GM12878 (cell line): ENCODE measurements at regions not wholly inside any gene's neighbourhood (a gene's known extent, or its start where the extent isn't known, plus 50 kb on each side); places are given as distances from the start of the nearest gene placed in this dataset.

Experiments
- ATAC-seq: fragments of 200-7000 bp; cut with Tn5 transposase; 3 replicates; pipeline ENCODE4 v1.9.1; 2020; ENCODE audit warnings: mild to moderate bottlenecking, moderate library complexity
- BruUV-seq: library from RNA; stranded (reverse); fragments of 400-500 nt; replicated peaks from 2 replicates; lab custom pipeline; 2021; lab: Mats Ljungman, UMichigan
- CTCF ChIA-PET: fragments of 300-600 bp; sonication (Branson Sonifier 250); formaldehyde crosslinking; extraction: SDS; loops from one replicate; lab custom pipeline; 2021; ENCODE audit warnings: inconsistent platforms; lab: Yijun Ruan, JAX
- POLR2A ChIA-PET: fragments of 350-600 bp; formaldehyde crosslinking; extraction: SDS; loops from one replicate; lab custom pipeline; 2021; ENCODE audit warnings: inconsistent platforms; lab: Charles Lee
- RAD21 ChIA-PET: fragments of 300-600 bp; sonication (Branson Sonifier 250); formaldehyde crosslinking; loops from one replicate; lab custom pipeline; 2023; ENCODE audit warnings: antibody characterized with exemption; ENCODE audit not compliant: unreplicated experiment; lab: Charles Lee
- SMC1A ChIA-PET: fragments of 300-600 bp; sonication (Branson Sonifier 250); formaldehyde crosslinking; loops from one replicate; lab custom pipeline; 2023; ENCODE audit not compliant: unreplicated experiment, uncharacterized antibody; lab: Charles Lee
- DNase-seq: peaks from one replicate; pipeline ENCODE4 v3.0.0-alpha.2; 2011; ENCODE audit warnings: low read depth, low spot score
- FAIRE-seq: peaks from 3 replicates; lab custom pipeline; 2011; peaks lifted over from hg19 to GRCh38; lab: Jason Lieb, UNC
- H2AFZ ChIP-seq: 2 replicates; pipeline ENCODE4 v1.6.0; 2011; ENCODE audit warnings: low read depth, low read length, control low read depth; ENCODE audit not compliant: control insufficient read depth
- H3K27ac ChIP-seq: 2 replicates; pipeline ENCODE4 v1.5.1; 2011; ENCODE audit warnings: control low read depth; ENCODE audit not compliant: control insufficient read depth, insufficient read depth
- H3K27me3 ChIP-seq, 2 experiments: replicated peaks in 1 of 2; 2 replicates each; pipeline versions ENCODE4 v1.6.0 to v1.6.1; 2011; ENCODE audit warnings: low read length in 1 of 2; ENCODE audit not compliant: control insufficient read depth in 2 of 2, insufficient read depth in 2 of 2
- H3K36me3 ChIP-seq, 2 experiments: 2 replicates each; pipeline ENCODE4 v1.5.1; 2011; ENCODE audit warnings: low read length in 1 of 2; ENCODE audit not compliant: control insufficient read depth in 2 of 2, insufficient read depth in 2 of 2
- H3K4me1 ChIP-seq: 2 replicates; pipeline ENCODE4 v1.6.1; 2011; ENCODE audit warnings: mild to moderate bottlenecking, low read length, moderate library complexity, mixed read lengths; ENCODE audit not compliant: control insufficient read depth, insufficient read depth
- H3K4me2 ChIP-seq: 2 replicates; pipeline ENCODE4 v1.6.0; 2011; ENCODE audit warnings: control low read depth; ENCODE audit not compliant: control insufficient read depth, insufficient read depth
- H3K4me3 ChIP-seq: fragments of 200-600 bp; sonication (generic); 2 replicates; pipeline ENCODE4 v1.5.1; 2016
- H3K79me2 ChIP-seq: 2 replicates; pipeline ENCODE4 v1.6.0; 2011; ENCODE audit warnings: low read length; ENCODE audit not compliant: control insufficient read depth, insufficient read depth
- H3K9ac ChIP-seq: 2 replicates; pipeline ENCODE4 v1.8.0; 2011; ENCODE audit warnings: low read length, control low read depth, mixed read lengths; ENCODE audit not compliant: control insufficient read depth, insufficient read depth
- H3K9me3 ChIP-seq: replicated peaks from 3 replicates; pipeline ENCODE4 v1.5.1; 2011; ENCODE audit warnings: mild to moderate bottlenecking, low read length; ENCODE audit not compliant: control insufficient read depth, insufficient read depth
- H4K20me1 ChIP-seq: 2 replicates; pipeline ENCODE4 v1.6.0; 2011; ENCODE audit not compliant: control insufficient read depth, insufficient read depth
- EP300 ChIP-seq, 2 experiments: fragments of 150-350 bp in 1 of 2; IDR thresholded peaks; 2 replicates each; pipeline ENCODE4 v1.6.1; 2011 to 2012; ENCODE audit warnings: low read depth in 2 of 2, low read length in 2 of 2, borderline replicate concordance in 1 of 2, improper control_type of control experiment in 1 of 2, inconsistent platforms in 1 of 2; ENCODE audit not compliant: control insufficient read depth in 1 of 2
- ESRRA ChIP-seq: IDR thresholded peaks from 2 replicates; pipeline ENCODE4 v1.6.1; 2012; ENCODE audit warnings: mild to moderate bottlenecking, low read length, improper control_type of control experiment
- HDGF ChIP-seq: fragments of 450-650 bp; IDR thresholded peaks from 2 replicates; pipeline ENCODE4 v1.6.1; 2016; ENCODE audit warnings: antibody characterized with exemption
- JUNB ChIP-seq: IDR thresholded peaks from 2 replicates; pipeline ENCODE4 v1.6.1; 2016; ENCODE audit warnings: antibody characterized with exemption, mild to moderate bottlenecking
- KAT2A ChIP-seq: conservative IDR thresholded peaks from 2 replicates; pipeline ENCODE4 v1.6.1; 2011; ENCODE audit warnings: low read depth, low read length; ENCODE audit not compliant: control insufficient read depth
- MXI1 ChIP-seq: fragments of 150-350 bp; IDR thresholded peaks from 2 replicates; pipeline ENCODE4 v1.6.1; 2011; ENCODE audit warnings: low read depth, mild to moderate bottlenecking, inconsistent platforms, low read length, improper control_type of control experiment
- POLR2A ChIP-seq: IDR thresholded peaks from 2 replicates; pipeline ENCODE4 v1.6.1; 2011; ENCODE audit warnings: low read depth, mild to moderate bottlenecking, low read length
- SRF ChIP-seq, 2 experiments: IDR thresholded peaks; 2 replicates each; pipeline ENCODE4 v1.6.1; 2011; ENCODE audit warnings: low read depth in 2 of 2, low read length in 2 of 2, mild to moderate bottlenecking in 1 of 2, moderate library complexity in 1 of 2
- STAT3 ChIP-seq: IDR thresholded peaks from 2 replicates; pipeline ENCODE4 v1.6.1; 2011; ENCODE audit warnings: low read depth, low read length, improper control_type of control experiment
- ZNF274 ChIP-seq: IDR thresholded peaks from one replicate; pipeline ENCODE4 v1.8.0; 2011; ENCODE audit not compliant: insufficient read length, insufficient read depth
- ZNF384 ChIP-seq: IDR thresholded peaks from 2 replicates; pipeline ENCODE4 v1.6.1; 2012; ENCODE audit warnings: low read depth, mild to moderate bottlenecking, low read length, improper control_type of control experiment, borderline replicate concordance
- WGBS: methylation state at CpG from one replicate; pipeline ENCODE4 v1.1.6; 2016; ENCODE audit warnings: low lambda C conversion rate; ENCODE audit not compliant: insufficient replicate concordance, insufficient coverage; ENCODE audit errors: missing lambda C conversion rate; 5-methylcytosine and 5-hydroxymethylcytosine counted together
- in situ Hi-C: fragments of 300-500 bp; cut with MboI; formaldehyde crosslinking; loops from 9 replicates; pipeline ENCODE4 v1.14.3; 2018; ENCODE audit warnings: mixed read lengths
- intact Hi-C: fragments of 100-400 bp; cut with micrococcal nuclease; formaldehyde crosslinking; loops from one replicate; pipeline ENCODE4 v1.14.2; 2022; ENCODE audit not compliant: unreplicated experiment
- TF ChIP-seq, protein P1 (sequence below): fragments of 450-650 bp; formaldehyde crosslinking; IDR thresholded peaks from 2 replicates; pipeline ENCODE4 v1.4.0; 2020; ENCODE audit warnings: mild to moderate bottlenecking, moderate library complexity
- TF ChIP-seq, protein P2 (sequence below): fragments of 450-650 bp; IDR thresholded peaks from 2 replicates; pipeline ENCODE4 v1.6.1; 2018; ENCODE audit warnings: mild to moderate bottlenecking, low read depth, moderate library complexity; ENCODE audit not compliant: partially characterized antibody
- TF ChIP-seq, protein P3 (sequence below): IDR thresholded peaks from 2 replicates; pipeline ENCODE4 v1.6.1; 2011; ENCODE audit warnings: borderline replicate concordance, low read depth, mild to moderate bottlenecking, moderate library complexity, low read length; ENCODE audit not compliant: insufficient read depth, poor library complexity, severe bottlenecking

DNA sequence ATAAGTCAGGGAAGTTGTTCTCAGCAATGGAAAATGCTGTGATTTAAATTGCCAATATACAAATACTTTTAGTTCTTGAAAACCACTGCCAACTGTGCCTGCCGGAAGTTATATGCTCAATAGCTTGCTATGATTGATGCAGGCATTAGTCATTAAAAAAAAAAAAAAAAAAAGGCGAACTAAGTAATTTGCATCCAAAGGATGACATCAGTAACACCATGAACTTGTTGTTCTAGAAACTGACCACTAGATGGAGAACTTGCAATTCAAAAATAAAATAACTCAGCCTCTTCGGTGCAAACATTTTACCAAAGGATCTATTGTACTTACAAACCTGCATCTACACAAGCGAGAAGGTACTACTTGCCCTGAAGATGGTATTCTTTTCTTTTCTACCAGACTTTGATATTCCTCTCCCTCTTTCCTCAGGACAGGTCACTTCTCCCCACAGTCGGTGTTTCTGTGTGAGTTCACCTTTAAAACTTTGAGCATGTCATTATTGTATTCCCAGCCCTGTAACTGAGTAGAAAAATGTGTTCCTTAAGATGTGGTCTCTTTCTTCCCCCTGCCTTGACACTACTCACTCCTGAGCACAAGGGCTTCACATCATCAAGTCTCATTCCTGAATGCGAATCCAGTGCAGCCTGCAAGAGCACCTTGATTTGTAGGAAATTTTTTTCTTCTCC lies 115.0 kb upstream of the VEPH1 start (continued):
- TF ChIP-seq JUNB (peak; percentile 56), SRF (IDR thresholded peaks at IDR 0.05; ENCODE audit: low read depth in 2 of 2, low read length in 2 of 2) (no peak), ZNF384 (peak; percentile 94)

DNA sequence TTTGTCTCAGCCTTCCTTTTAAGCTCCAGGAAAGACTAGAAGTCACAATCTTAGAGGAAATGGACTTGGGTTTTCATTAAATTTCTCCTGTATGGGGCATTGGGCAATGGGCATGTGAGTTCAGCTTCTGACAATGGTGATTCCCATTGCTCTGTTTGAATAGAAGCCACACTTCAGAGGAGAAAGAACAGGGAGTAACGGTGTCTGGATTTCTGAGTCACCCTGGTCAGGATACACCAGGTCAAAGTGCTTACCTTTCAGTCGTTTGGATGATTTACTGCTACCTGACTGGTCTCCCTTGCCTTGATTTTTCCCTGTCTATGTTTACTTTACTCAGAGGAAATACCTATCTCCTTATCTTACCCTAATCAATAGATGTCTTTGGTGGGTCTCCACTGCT lies 111.7 kb upstream of the VEPH1 start:
- H3K4me1 ChIP-seq: no peaks in the 10 kb centered on the region
- H2AFZ ChIP-seq: no peak overlapping the region
- no peak overlapping the region for H3K4me2 ChIP-seq
- no peak overlapping the region for H3K4me3 ChIP-seq
- WGBS: 25% methylated on average over 2 of the region's 2 CpGs
- in situ Hi-C loops: loop anchor here (10.0 to 25.0 kb wide), 3 partner anchors 697 to 1172 kb away; no protein-coding TSS in a partner anchor
- H3K9me3 ChIP-seq: no peaks in the 10 kb centered on the region
- intact Hi-C loops: loop anchor here (10.0 kb wide), 1 partner anchor 1180 kb away; no protein-coding TSS in a partner anchor
- ChIA-PET CTCF (interaction anchor here (0.7 to 1.9 kb wide), 5 partner anchors 9 to 1112 kb away, joined by 3 to 7 read pairs (median 3); no protein-coding TSS in a partner anchor), RAD21 (no interaction called here), POLR2A (no interaction called here), SMC1A (interaction anchor here (1.5 kb wide), 1 partner anchor 819 kb away, joined by 5 read pairs; no protein-coding TSS in a partner anchor)
- no peak overlapping the region for H3K27ac ChIP-seq
- DNase-seq: no peak
- ATAC-seq: no peak
- H3K79me2 ChIP-seq: no peaks in the 10 kb centered on the region
- no peaks in the 10 kb centered on the region for H3K36me3 ChIP-seq
- FAIRE-seq: no peak
- no peak overlapping the region for H3K9ac ChIP-seq
- H3K27me3 ChIP-seq: no peaks in the 10 kb centered on the region
- BruUV-seq: no TSS peak
- no peaks in the 10 kb centered on the region for H4K20me1 ChIP-seq
- TF ChIP-seq POLR2A (no peak), EP300 (IDR thresholded peaks at IDR 0.05; ENCODE audit: borderline replicate concordance in 1 of 2, control insufficient read depth in 1 of 2, low read depth in 2 of 2, low read length in 2 of 2) (no peak), KAT2A (no peak), SRF (IDR thresholded peaks at IDR 0.05; ENCODE audit: low read depth in 2 of 2, low read length in 2 of 2) (no peak), STAT3 (no peak), MXI1 (no peak), ZNF274 (no peak), ESRRA (no peak), HDGF (no peak)
- TF ChIP-seq, protein P1, sequence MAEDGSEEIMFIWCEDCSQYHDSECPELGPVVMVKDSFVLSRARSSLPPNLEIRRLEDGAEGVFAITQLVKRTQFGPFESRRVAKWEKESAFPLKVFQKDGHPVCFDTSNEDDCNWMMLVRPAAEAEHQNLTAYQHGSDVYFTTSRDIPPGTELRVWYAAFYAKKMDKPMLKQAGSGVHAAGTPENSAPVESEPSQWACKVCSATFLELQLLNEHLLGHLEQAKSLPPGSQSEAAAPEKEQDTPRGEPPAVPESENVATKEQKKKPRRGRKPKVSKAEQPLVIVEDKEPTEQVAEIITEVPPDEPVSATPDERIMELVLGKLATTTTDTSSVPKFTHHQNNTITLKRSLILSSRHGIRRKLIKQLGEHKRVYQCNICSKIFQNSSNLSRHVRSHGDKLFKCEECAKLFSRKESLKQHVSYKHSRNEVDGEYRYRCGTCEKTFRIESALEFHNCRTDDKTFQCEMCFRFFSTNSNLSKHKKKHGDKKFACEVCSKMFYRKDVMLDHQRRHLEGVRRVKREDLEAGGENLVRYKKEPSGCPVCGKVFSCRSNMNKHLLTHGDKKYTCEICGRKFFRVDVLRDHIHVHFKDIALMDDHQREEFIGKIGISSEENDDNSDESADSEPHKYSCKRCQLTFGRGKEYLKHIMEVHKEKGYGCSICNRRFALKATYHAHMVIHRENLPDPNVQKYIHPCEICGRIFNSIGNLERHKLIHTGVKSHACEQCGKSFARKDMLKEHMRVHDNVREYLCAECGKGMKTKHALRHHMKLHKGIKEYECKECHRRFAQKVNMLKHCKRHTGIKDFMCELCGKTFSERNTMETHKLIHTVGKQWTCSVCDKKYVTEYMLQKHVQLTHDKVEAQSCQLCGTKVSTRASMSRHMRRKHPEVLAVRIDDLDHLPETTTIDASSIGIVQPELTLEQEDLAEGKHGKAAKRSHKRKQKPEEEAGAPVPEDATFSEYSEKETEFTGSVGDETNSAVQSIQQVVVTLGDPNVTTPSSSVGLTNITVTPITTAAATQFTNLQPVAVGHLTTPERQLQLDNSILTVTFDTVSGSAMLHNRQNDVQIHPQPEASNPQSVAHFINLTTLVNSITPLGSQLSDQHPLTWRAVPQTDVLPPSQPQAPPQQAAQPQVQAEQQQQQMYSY (CRISPR knock-in tag): no peak
- TF ChIP-seq, protein P2, sequence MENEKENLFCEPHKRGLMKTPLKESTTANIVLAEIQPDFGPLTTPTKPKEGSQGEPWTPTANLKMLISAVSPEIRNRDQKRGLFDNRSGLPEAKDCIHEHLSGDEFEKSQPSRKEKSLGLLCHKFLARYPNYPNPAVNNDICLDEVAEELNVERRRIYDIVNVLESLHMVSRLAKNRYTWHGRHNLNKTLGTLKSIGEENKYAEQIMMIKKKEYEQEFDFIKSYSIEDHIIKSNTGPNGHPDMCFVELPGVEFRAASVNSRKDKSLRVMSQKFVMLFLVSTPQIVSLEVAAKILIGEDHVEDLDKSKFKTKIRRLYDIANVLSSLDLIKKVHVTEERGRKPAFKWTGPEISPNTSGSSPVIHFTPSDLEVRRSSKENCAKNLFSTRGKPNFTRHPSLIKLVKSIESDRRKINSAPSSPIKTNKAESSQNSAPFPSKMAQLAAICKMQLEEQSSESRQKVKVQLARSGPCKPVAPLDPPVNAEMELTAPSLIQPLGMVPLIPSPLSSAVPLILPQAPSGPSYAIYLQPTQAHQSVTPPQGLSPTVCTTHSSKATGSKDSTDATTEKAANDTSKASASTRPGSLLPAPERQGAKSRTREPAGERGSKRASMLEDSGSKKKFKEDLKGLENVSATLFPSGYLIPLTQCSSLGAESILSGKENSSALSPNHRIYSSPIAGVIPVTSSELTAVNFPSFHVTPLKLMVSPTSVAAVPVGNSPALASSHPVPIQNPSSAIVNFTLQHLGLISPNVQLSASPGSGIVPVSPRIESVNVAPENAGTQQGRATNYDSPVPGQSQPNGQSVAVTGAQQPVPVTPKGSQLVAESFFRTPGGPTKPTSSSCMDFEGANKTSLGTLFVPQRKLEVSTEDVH: no peak
- TF ChIP-seq, protein P3, sequence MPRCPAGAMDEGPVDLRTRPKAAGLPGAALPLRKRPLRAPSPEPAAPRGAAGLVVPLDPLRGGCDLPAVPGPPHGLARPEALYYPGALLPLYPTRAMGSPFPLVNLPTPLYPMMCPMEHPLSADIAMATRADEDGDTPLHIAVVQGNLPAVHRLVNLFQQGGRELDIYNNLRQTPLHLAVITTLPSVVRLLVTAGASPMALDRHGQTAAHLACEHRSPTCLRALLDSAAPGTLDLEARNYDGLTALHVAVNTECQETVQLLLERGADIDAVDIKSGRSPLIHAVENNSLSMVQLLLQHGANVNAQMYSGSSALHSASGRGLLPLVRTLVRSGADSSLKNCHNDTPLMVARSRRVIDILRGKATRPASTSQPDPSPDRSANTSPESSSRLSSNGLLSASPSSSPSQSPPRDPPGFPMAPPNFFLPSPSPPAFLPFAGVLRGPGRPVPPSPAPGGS: no peak
